H1 (cell line): ENCODE measurements at regions not wholly inside any gene's neighbourhood (a gene's known extent, or its start where the extent isn't known, plus 50 kb on each side); places are given as distances from the start of the nearest gene placed in this dataset.

Experiments
- CTCF ChIA-PET: fragments of 300-600 bp; sonication (Branson Sonifier 250); formaldehyde crosslinking; loops from one replicate; lab custom pipeline; 2021; ENCODE audit not compliant: partially characterized antibody; lab: Charles Lee
- POLR2A ChIA-PET: fragments of 300-600 bp; sonication (Branson Sonifier 250); formaldehyde crosslinking; loops from one replicate; lab custom pipeline; 2021; ENCODE audit warnings: inconsistent platforms; ENCODE audit not compliant: partially characterized antibody; lab: Charles Lee
- DNase-seq, 2 experiments: peaks; one replicate each; pipeline versions ENCODE4 v3.0.0 to v3.0.0-alpha.2; 2010 to 2022; ENCODE audit warnings: low spot score in 2 of 2, low read depth in 1 of 2, mixed read lengths in 1 of 2
- FAIRE-seq: peaks from 2 replicates; lab custom pipeline; 2011; peaks lifted over from hg19 to GRCh38; lab: Jason Lieb, UNC
- H2AFZ ChIP-seq: 2 replicates; pipeline ENCODE4 v1.8.1; 2012; ENCODE audit warnings: low read length, inconsistent platforms
- H2AK5ac ChIP-seq: 2 replicates; pipeline ENCODE4 v1.6.1; 2013; ENCODE audit warnings: low read depth, low read length
- H2BK120ac ChIP-seq: replicated peaks from 2 replicates; pipeline ENCODE3; 2013; ENCODE audit warnings: low read depth, low read length, inconsistent platforms
- H2BK12ac ChIP-seq: 2 replicates; pipeline ENCODE4 v1.6.1; 2013; ENCODE audit warnings: low read depth, low read length
- H2BK15ac ChIP-seq: 2 replicates; pipeline ENCODE4 v1.6.1; 2013; ENCODE audit warnings: low read length
- H2BK20ac ChIP-seq: 2 replicates; pipeline ENCODE4 v1.6.1; 2013; ENCODE audit warnings: low read length
- H2BK5ac ChIP-seq: 2 replicates; pipeline ENCODE4 v1.6.1; 2013; ENCODE audit warnings: low read depth, low read length
- H3K14ac ChIP-seq: 2 replicates; pipeline ENCODE4 v1.6.1; 2013; ENCODE audit warnings: inconsistent platforms; ENCODE audit not compliant: insufficient read length
- H3K18ac ChIP-seq: 2 replicates; pipeline ENCODE4 v1.6.1; 2013; ENCODE audit warnings: low read length; ENCODE audit errors: extremely low read depth
- H3K23ac ChIP-seq: 2 replicates; pipeline ENCODE4 v1.6.1; 2013; ENCODE audit warnings: inconsistent platforms; ENCODE audit not compliant: insufficient read length
- H3K23me2 ChIP-seq: 2 replicates; pipeline ENCODE4 v1.6.1; 2013; ENCODE audit warnings: low read depth, low read length
- H3K27ac ChIP-seq: 2 replicates; pipeline ENCODE4 v1.6.1; 2011; ENCODE audit warnings: low read depth, low read length, inconsistent platforms
- H3K27me3 ChIP-seq, 4 experiments: replicated peaks in 1 of 4; 1 replicate in 1 of 4; 2 replicates in 3 of 4; pipeline versions ENCODE4 v1.6.1 to v1.8.1; 2011 to 2013; ENCODE audit warnings: low read length in 3 of 4, mild to moderate bottlenecking in 3 of 4, inconsistent platforms in 2 of 4, mixed read lengths in 2 of 4, moderate library complexity in 1 of 4; ENCODE audit not compliant: control insufficient read depth in 3 of 4, insufficient read depth in 3 of 4; ENCODE audit errors: extremely low read depth in 1 of 4
- H3K36me3 ChIP-seq, 4 experiments: 2 replicates each; pipeline versions ENCODE4 v1.6.1 to v1.8.1; 2011 to 2013; ENCODE audit warnings: mild to moderate bottlenecking in 4 of 4, low read length in 3 of 4, moderate library complexity in 2 of 4, control low read depth in 1 of 4, inconsistent platforms in 1 of 4; ENCODE audit not compliant: insufficient read depth in 4 of 4, control insufficient read depth in 2 of 4
- H3K4ac ChIP-seq: replicated peaks from 2 replicates; pipeline ENCODE3; 2013; ENCODE audit warnings: low read length, low read depth, mixed read lengths, inconsistent platforms; ENCODE audit not compliant: insufficient read length
- H3K4me1 ChIP-seq, 4 experiments: replicated peaks in 1 of 4; 1 replicate in 1 of 4; 2 replicates in 3 of 4; pipeline versions ENCODE4 v1.6.1 to v1.8.1; 2011 to 2013; ENCODE audit warnings: low read length in 3 of 4, inconsistent platforms in 2 of 4, mixed read lengths in 1 of 4; ENCODE audit not compliant: insufficient read depth in 4 of 4, control insufficient read depth in 3 of 4
- H3K4me2 ChIP-seq, 2 experiments: 2 replicates each; pipeline versions ENCODE4 v1.6.1 to v1.8.1; 2011 to 2013; ENCODE audit warnings: low read depth in 2 of 2, low read length in 2 of 2, control low read depth in 1 of 2, inconsistent platforms in 1 of 2, mild to moderate bottlenecking in 1 of 2; ENCODE audit not compliant: insufficient read depth in 1 of 2
- H3K4me3 ChIP-seq, 4 experiments: fragments of 200-600, 300-600 bp in 1 of 4; sonication (generic), shearing (Covaris generic), sonication (Bioruptor Twin) in 1 of 4; 2 replicates each; pipeline versions ENCODE4 v1.5.1 to v1.8.1; 2011 to 2016; ENCODE audit warnings: low read length in 4 of 4, low read depth in 3 of 4, control low read depth in 2 of 4, inconsistent platforms in 2 of 4, mild to moderate bottlenecking in 2 of 4, mixed read lengths in 1 of 4, moderate library complexity in 1 of 4; ENCODE audit not compliant: insufficient read depth in 2 of 4; ENCODE audit errors: extremely low read depth in 1 of 4
- H3K56ac ChIP-seq: replicated peaks from 2 replicates; pipeline ENCODE3; 2013; ENCODE audit warnings: low read depth, mild to moderate bottlenecking, mixed read lengths, low read length, inconsistent platforms; ENCODE audit not compliant: insufficient read length
- H3K79me1 ChIP-seq: 2 replicates; pipeline ENCODE4 v1.6.1; 2013; ENCODE audit warnings: low read depth, low read length, control low read depth
- H3K79me2 ChIP-seq, 2 experiments: 2 replicates each; pipeline versions ENCODE4 v1.6.1 to v1.8.1; 2012 to 2013; ENCODE audit warnings: low read length in 2 of 2, mild to moderate bottlenecking in 2 of 2, inconsistent platforms in 1 of 2; ENCODE audit not compliant: insufficient read depth in 2 of 2, control insufficient read depth in 1 of 2
- H3K9ac ChIP-seq, 4 experiments: replicated peaks in 1 of 4; 1 replicate in 1 of 4; 2 replicates in 3 of 4; pipeline versions ENCODE4 v1.6.1 to v1.8.1; 2011 to 2013; ENCODE audit warnings: low read depth in 3 of 4, low read length in 3 of 4, control low read depth in 2 of 4, mild to moderate bottlenecking in 2 of 4, moderate library complexity in 2 of 4, inconsistent platforms in 1 of 4; ENCODE audit errors: extremely low read depth in 1 of 4
- H3K9me3 ChIP-seq, 2 experiments: 2 replicates each; pipeline versions ENCODE4 v1.6.1 to v1.8.1; 2012 to 2013; ENCODE audit warnings: mild to moderate bottlenecking in 2 of 2, moderate library complexity in 2 of 2, control low read depth in 1 of 2, inconsistent platforms in 1 of 2, low read depth in 1 of 2, low read length in 1 of 2, mixed read lengths in 1 of 2; ENCODE audit not compliant: insufficient read depth in 2 of 2
- H4K20me1 ChIP-seq, 2 experiments: replicated peaks in 1 of 2; 2 replicates each; pipeline versions ENCODE3 to v1.8.1; 2011 to 2013; ENCODE audit warnings: inconsistent platforms in 2 of 2, low read length in 2 of 2, mild to moderate bottlenecking in 1 of 2; ENCODE audit not compliant: insufficient read depth in 2 of 2, control insufficient read depth in 1 of 2
- H4K5ac ChIP-seq: 2 replicates; pipeline ENCODE4 v1.6.1; 2013; ENCODE audit warnings: low read length, low read depth, mixed read lengths, inconsistent platforms; ENCODE audit not compliant: insufficient read length
- H4K8ac ChIP-seq: 2 replicates; pipeline ENCODE4 v1.8.0; 2013; ENCODE audit warnings: mild to moderate bottlenecking, moderate library complexity, low read length, inconsistent platforms; ENCODE audit not compliant: insufficient read depth; ENCODE audit errors: extremely low read depth
- H4K91ac ChIP-seq: replicated peaks from 2 replicates; pipeline ENCODE3; 2013; ENCODE audit warnings: low read length, mixed read lengths, inconsistent platforms; ENCODE audit not compliant: insufficient read length
- BRCA1 ChIP-seq: IDR thresholded peaks from 2 replicates; pipeline ENCODE4 v1.6.1; 2012; ENCODE audit warnings: low read depth, low read length, improper control_type of control experiment
- CHD2 ChIP-seq: IDR thresholded peaks from 2 replicates; pipeline ENCODE4 v1.6.1; 2012; ENCODE audit warnings: low read length, improper control_type of control experiment
- HDAC6 ChIP-seq: IDR thresholded peaks from one replicate; pipeline ENCODE4 v1.7.1; 2012; ENCODE audit warnings: low read depth, mild to moderate bottlenecking, inconsistent platforms, low read length, moderate library complexity
- POLR2AphosphoS5 ChIP-seq: IDR thresholded peaks from 2 replicates; pipeline ENCODE4 v1.6.1; 2011; ENCODE audit warnings: low read depth, low read length
- SAP30 ChIP-seq: fragments of 300-600 bp; sonication (generic); IDR thresholded peaks from 2 replicates; pipeline ENCODE4 v1.7.1; 2012; ENCODE audit warnings: low read length, moderate library complexity, mild to moderate bottlenecking, inconsistent platforms; ENCODE audit not compliant: insufficient read depth, insufficient replicate concordance
- SUZ12 ChIP-seq: fragments of 200-600 bp; sonication (generic); IDR thresholded peaks from 2 replicates; pipeline ENCODE4 v1.6.1; 2012; ENCODE audit warnings: mild to moderate bottlenecking, inconsistent platforms, low read length, moderate library complexity, mixed read lengths

- TF ChIP-seq BRCA1, result no peak
Observed at GRCh38 chr6:74597266-74597665, 608.6 kb downstream of the COL12A1 start (continued).

GRCh38 chr6:74596588-74596987, 609.3 kb downstream of the COL12A1 start:
- H3K9me3 ChIP-seq, result no peaks in the 10 kb centered on the region
- no peak overlapping the region for H3K4ac ChIP-seq
- H4K8ac ChIP-seq, result no peak overlapping the region
- ChIA-PET POLR2A (no interaction called here), CTCF (interaction anchor here (0.9 kb wide), 1 partner anchor 79 kb away, joined by 3 read pairs; no protein-coding TSS in a partner anchor)
- H2BK120ac ChIP-seq, result no peak overlapping the region
- H3K23me2 ChIP-seq, result no peaks in the 10 kb centered on the region
- H3K79me1 ChIP-seq, result no peaks in the 10 kb centered on the region
- no peak overlapping the region for H3K9ac ChIP-seq
- H3K79me2 ChIP-seq, result no peaks in the 10 kb centered on the region
- no peak for DNase-seq
- no peak overlapping the region for H2AFZ ChIP-seq
- H4K5ac ChIP-seq, result no peak overlapping the region
- no peak overlapping the region for H3K27ac ChIP-seq
- no peaks in the 10 kb centered on the region for H4K20me1 ChIP-seq
- no peaks in the 10 kb centered on the region for H3K27me3 ChIP-seq
- no peak overlapping the region for H2AK5ac ChIP-seq
- H2BK5ac ChIP-seq, result no peak overlapping the region
- no peaks in the 10 kb centered on the region for H3K4me1 ChIP-seq
- no peak overlapping the region for H2BK15ac ChIP-seq
- no peak overlapping the region for H3K14ac ChIP-seq
- H4K91ac ChIP-seq, result no peak overlapping the region
- no peak overlapping the region for H2BK12ac ChIP-seq
- H3K56ac ChIP-seq, result no peak overlapping the region
- no peak overlapping the region for H3K4me2 ChIP-seq
- no peak overlapping the region for H3K18ac ChIP-seq
- H3K36me3 ChIP-seq, result no peaks in the 10 kb centered on the region
- no peak for FAIRE-seq
- no peak overlapping the region for H3K4me3 ChIP-seq
- no peak overlapping the region for H3K23ac ChIP-seq
- no peak overlapping the region for H2BK20ac ChIP-seq
- no peak for TF ChIP-seq CHD2
- TF ChIP-seq POLR2AphosphoS5, result no peak
- TF ChIP-seq SUZ12, result no peak
- TF ChIP-seq SAP30, result no peak
- no peak for TF ChIP-seq HDAC6
